Retina (tissue), 1 donor: ENCODE measurements at regions not wholly inside any gene's neighbourhood (a gene's known extent, or its start where the extent isn't known, plus 50 kb on each side); places are given as distances from the start of the nearest gene placed in this dataset.

Source experiments
- DNase-seq: peaks from one replicate; pipeline ENCODE4 v3.0.0-alpha.2; 2016

DNA sequence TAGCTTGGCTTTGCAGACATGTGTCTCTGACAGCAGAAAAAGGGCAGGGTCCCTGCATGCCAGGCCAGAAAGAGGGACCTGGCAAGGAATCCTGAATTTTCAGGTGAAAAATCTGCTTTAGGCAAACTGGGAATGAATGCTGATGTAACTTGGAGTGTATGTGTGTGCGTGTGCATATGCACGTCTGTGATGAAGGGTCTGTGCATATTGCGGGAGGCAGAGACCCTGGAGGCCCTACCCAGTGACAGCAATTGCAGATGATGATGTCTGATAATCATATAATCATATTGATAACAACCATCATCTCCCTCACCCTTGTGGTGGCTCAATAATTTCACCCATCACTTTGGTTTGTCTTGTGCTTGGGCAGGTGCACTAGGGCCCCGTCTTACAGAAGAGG, 80.7 kb upstream of the SDK2 start:
- DNase-seq, result no peak

DNA sequence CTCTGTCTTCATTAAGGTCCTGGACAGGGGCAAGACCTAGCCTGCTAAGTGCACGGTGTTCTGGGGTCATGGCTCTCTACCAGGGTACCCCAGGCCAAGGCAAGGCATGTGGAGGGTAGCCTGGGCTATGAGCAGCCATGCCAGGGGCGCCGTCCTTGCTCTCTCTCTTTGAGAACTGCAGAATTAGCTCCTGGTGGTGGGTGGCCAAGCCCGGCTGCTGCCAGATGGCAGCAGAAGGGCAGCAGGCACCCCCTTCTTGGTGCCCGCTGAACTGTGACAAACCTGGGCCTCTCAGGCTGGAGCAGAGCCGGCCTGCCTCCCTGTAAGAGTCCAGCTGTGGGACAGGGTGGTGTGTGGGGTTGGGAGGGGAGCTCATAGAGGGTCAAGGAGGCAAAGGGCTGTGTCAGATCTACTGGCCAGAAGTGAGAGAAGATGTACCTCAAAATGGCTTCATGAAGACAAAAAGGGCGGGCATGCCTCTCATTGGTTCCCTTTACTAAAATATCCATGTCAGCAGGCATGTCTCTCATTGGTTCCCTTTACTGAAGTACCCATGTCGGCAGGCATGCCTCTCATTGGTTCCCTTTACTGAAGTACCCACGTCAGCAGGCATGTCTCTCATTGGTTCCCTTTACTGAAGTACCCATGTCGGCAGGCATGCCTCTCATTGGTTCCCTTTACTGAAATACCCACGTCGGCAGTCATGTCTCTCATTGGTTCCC, 81.7 kb upstream of the SDK2 start:
- no peak for DNase-seq

DNA sequence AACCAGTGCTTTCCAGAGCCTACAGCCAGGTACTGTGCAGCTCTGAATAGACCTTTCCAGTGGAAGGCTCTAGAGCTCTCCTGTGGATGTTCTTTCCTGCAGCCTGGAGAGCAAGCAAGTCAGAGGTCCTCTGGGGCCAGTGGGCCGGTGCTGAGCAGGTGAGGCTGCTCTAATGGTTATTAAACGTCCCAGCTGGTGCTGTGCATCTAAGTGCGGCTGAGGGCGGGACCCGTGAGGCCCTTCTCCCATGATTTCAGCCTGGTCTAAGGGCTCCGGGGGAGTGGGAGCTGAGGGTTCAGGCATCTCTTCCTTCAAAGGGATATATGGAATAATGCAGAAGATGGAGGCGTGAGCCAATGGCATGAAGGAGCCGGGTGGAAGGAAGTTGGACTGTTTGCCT, 83.7 kb upstream of the SDK2 start:
- no peak for DNase-seq

DNA sequence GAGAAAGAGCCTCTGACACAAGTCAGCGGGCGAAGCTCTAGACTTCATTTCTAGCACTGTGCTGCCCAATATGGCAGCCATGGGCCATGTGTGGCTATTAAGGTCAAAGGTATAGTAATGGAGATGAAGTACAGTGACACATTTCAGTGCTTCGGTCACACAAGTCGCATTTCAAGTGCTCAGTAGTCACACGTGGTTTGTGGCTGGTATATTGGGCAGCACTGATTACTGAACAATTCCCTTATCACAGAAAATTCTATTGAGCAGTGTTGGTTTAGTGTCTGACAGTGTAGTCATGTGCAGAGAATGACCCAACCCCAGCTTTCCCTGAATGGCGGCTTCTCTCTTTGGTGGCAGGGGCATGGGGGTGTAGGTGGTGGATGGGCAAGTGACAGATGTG, 84.9 kb upstream of the SDK2 start:
- DNase-seq, result no peak

DNA sequence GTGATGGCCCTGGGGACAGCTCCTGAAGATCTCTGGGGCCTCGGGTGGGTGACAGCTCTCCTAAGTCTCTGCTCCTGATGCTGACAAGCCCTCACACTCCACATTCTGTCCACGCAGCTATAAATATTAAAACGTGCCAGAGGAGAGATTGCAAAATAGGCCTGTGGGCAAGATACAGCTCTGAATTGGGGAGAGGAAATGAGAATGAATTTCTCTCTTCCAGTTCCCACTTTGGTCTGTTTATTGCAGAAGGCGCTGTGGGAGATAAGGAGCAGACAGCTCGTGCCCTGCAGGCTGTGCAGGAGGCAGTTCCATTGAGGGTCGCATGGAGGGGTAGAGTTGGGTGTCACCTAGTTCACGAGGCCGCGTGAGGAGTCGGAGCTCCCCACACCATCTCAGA, 87.5 kb upstream of the SDK2 start:
- DNase-seq, result no peak

DNA sequence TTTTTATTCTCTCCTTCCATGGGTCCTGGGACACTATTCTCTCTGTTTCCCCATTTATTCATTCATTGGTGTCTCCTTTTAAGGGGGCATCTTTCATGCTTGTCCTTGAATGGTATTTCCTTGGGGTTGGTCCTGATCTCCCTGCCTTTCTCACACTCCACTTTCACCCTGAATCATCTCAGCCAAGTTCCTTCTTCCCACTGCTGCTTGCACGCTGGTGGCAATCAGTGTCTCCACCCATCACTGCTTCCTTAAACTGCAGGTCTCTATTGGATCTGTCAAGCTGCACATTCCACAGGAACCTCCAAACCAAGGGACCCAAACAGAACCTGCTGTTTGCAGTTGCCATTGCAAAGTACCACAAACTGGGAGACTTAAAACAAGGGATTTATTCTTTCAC, 89.3 kb upstream of the SDK2 start:
- no peak for DNase-seq

DNA sequence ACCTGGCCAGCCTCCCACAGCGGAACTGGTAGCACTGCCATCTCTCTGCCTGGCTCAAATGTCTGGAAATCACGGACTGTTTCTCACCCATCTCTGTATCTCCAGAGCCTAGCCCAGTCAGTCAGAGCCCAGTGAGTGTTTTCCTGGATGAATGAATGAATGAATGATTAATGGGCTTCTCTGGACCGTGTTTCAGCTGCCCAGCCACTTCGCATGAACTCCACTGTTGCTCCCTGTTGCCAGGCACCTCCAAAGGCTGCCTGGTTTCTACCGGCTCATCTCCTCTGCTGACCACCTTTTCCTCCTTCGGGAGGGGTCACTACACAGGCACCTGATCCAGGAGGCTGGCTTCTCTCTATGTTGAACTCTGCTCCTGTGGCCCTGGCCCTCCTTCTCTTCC, 91.0 kb upstream of the SDK2 start:
- no peak for DNase-seq

DNA sequence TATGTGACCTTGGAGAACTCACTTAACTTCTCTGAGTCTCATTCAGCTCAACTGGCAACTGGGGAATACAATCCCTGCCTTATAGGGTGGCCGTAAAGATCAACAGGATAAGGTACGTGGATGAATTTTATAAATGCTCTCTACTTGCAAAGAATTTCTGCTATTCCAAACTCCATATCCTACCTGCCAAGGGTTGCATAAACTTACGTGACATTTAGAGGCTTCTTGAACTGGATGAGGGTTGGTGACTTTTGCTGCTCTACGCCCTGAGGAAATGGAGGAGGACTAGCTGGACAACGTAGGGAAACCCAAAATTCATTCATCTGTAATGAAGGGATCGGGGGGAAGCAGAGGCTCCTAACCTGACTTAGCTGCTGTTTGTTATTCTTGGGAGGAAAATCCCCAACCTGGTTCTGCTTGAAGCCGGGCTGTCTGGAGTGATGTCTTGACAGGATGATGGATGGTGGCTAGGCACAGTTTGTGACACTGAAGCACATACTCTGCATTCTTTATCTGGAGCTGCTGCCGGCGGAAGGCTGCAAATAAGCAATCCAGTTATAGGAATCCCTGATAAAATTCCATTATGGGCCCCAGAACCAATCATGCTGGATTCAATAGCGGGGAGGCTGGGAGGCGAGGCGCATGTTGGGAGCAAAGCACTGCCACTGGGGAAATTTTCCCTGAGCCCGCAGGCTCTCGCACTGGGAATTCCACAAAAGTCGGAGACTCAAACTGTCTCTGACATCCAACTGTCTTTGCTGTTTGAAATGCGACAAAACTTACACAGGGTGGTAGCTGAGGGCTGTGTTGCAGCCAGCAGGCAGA, 94.7 kb upstream of the SDK2 start:
- no peak for DNase-seq

DNA sequence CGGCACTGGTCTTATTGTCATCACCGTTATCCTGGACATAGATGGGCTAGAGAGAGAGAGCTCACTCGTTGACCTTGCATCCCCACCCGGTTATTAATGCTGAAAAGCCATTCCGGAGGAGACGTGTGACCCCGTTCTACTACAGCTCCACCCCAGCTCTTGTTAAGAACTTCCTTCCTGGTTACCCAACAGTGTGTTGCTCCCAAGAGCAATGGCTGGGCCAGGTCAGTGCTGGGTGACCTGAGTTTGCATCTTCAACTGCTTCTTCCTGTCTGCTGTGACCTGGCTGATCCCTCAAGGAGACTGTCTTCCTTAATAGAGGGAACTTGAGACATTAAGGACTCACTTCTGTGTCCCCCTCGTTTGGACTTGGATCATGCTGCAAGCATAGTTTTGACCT, 96.1 kb upstream of the SDK2 start:
- no peak for DNase-seq

DNA sequence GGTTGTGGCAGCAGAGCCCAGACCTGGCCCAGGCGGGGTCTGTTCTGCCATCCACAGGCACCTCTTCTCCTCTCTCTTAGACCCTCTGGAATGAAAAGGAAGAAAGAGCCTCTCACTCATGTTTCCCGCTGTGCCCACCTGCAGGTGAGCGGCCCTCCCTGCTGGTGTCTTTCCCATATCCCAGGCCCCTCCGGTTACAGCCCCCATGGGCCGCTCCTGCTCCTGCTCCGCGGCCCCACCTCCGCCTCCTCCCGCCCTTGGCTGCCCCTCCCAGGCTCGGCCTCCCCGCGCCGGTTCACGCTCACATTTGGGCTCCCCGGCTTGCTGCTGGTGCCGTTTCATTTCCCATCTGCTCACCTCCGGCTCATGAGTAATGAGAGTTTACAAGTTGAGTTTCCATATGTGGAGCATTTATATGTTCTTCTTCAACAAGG, 98.7 kb upstream of the SDK2 start:
- no peak for DNase-seq

DNA sequence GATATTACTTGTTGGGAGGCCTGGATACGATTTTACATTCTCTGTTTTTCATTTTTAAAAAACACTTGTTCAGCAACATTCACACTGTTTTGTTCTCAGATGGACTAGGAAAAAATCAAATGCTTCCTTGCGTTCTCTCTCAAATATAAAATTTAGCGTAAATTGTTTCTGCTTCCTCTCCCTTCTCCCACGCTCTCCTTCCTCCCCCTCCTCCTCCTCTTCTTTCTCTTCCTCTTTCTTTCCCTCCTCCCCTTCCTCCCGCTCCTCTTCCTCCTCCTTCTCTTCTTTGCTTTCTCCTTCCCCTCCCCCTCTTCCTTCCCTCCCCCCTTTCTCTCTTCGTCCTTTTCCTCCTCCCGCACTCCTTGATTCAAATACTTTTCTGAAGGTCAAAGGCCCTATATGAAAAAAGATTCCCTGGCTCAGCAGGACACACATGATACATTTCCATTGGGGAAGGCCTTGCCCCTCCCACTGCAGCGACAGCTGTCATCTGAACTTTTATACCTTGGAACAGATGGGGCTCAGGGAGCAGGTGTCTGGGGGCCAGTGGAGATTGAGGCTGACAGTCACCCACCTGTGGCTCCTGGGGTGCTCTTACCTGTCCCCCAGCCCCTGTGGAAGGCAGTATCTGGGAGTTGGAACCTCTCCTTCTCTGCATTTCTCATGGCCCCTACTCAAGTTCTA, 99.4 kb upstream of the SDK2 start:
- no peak for DNase-seq

DNA sequence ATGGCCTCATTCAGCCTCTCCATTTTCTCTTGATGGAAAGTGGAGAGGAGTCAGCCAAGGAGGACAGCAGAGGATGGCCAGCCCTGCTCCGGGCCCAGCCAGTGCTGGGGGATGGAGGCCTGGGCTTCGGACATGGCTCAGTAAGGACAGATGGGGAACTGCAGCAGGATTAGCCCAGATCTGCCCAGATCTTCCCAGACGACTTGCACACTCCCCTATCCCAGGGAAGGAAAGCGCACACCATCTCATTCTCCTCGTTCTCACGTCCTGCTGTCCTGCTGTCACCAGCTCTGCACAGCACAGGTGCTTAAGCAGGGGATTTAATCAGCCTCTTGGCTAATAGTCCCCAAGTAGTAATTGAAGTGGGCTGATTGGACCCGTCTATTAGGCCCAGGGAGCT, 100.2 kb upstream of the SDK2 start:
- no peak for DNase-seq

DNA sequence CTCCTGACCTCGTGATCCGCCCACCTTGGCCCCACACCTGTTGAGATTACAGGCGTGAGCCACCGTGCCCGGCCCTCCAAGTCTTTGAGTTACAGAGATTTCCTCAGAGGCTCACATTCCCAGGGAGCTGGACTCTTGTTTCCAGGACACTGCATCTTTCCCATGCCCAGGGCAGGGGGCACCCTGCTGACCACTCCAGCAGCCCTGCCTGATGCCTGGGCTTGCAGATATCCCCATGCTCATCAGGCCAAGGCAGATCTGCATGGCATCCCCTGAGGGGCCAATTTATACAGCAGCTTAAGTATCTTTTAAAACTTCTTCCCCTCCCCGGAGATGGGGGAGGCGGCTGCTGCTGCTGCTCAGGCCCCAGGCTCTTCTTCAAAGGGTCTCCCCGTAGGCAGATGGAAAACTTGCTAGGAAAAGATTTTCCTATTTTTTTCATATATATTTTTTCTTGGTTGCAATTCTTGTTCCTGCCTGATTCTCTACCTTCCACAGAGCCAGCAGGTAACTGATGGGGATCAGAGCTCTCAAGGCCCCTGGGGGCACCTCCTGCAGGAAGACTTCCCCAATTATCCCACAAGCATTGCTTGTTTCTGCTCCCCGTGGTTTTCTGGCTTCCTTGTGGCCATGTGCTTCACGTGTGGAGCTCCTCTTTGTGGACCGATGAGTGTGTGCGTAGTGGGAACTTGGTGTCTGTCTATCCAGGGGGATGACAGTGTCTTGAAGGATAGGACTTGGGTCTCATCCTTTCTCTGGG, 102.2 kb upstream of the SDK2 start:
- DNase-seq, result no peak

DNA sequence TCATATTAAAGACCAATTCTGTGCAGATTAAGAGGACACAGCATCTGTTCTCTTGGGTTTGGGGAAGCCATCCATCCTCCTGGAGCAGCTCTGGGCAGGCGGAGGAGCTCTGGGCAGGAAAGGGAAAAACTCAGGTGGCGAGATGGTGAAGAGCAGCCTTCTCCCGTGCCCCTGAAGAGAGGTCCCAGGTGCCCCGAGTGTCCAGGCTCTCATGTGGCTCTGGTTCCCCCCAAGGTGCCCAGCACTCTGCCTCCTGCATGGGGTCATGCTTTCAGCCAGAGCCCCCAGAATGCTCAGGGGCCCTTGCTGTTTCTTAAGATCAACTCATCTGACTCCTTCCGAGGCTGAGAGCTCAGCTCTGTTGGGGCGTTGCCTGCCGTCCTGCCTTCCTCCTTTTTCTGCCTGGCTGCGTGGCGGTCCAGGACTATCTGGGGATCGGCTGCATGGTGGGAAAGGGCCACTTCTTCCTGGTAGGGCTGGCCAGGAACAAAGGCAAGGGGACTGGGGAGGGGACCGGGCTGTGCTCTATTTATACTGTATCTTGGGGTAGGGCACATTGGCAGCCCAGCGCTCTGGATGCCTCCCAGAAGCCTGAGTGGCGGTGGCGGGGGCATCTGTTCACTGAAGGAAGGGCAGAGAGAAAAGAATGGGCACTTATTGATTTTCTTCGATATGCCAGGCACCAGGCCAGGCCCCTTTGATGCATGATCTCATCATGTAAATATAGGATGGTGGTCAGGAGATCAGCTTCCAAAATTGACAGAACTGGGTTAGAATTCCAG, 103.2 kb upstream of the SDK2 start:
- DNase-seq, result no peak

DNA sequence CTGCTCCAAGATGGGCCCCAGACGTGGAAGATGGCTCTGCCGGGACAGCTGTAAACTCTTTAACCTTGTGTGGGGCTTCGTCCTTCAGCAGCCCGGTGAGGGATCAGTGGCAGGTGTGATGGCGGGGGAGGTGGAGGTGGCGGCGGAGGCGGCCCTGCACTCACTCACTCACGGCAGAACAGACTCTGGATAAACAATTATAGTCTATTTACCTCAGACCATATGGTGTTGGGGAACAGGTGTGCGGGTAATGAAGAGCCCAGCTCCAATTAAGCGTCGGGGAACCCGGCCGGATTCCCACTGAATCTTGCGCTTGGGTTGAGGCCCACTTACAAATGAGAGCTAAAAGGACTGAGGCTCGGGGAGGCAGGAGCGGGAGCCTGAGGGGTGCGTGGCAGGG, 104.3 kb upstream of the SDK2 start:
- no peak for DNase-seq

DNA sequence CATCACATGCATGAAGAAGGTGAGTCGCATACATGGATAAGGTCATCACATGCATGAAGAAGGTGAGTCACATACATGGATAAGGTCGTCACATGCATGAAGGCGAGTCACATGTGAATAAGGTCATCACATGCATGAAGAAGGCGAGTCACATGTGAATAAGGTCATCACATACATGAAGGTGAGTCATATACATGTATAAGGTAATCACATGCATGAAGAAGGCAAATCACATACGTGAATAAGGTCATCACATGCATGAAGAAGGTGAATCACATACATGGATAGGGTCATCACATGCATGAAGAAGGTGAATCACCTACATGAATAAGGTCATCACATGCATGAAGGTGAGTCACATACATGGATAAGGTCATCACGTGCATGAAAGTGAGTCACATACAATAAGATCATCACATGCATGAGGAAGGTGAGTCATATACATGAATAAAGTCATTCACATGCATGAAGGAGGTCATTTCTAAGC, 105.1 kb upstream of the SDK2 start:
- no peak for DNase-seq

DNA sequence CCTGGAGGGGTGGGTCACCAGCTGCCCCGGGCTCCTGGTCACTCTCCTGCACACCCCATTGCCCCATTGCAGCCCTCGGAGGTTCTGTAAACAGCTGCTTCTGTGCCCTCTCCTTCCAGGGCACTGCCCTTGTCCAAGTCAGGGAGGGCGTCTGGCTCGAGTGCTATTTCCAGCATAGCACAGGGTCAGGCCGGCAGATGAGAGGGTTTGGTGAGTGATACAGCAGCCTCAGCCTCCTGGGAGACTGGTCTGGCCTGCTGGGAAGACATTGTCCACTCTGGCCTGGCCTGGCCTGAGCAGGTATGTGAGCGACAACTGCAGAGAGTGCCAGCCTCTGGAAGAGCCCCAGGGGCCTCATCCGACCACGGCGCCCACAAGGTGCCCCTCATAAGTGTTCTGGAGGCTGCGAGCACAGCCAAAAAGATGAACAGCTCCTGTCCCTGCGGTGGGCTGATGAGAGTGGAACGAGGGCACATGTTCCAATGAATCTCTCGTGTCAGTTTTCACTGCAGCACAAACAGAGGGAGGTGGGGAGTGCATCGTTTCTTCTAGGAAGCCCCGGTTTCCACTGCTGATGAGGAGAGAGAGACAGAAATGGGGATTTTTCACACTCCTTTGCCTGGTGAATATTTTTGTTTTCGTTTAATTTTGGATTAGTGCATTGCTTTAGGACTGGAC, 105.8 kb upstream of the SDK2 start:
- no peak for DNase-seq

DNA sequence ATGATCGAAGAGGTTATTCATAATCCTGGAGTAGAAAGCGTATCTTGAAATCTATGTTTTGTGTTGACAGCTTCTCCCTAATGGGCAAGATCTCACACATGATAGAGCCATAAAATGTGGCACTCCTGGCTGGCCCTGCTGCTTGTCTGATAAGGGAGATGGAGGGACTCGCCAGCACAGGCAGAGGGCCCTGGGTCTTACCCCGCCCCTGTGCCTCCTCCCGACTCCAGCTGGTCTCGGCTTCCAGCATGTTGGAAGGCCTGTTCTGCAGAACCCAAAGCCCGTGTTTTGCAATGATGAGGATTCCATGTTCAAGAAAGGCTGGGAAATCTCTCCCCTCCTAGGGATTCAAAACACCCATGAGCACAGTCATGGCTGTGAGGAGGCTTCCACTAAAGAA, 106.7 kb upstream of the SDK2 start:
- no peak for DNase-seq

DNA sequence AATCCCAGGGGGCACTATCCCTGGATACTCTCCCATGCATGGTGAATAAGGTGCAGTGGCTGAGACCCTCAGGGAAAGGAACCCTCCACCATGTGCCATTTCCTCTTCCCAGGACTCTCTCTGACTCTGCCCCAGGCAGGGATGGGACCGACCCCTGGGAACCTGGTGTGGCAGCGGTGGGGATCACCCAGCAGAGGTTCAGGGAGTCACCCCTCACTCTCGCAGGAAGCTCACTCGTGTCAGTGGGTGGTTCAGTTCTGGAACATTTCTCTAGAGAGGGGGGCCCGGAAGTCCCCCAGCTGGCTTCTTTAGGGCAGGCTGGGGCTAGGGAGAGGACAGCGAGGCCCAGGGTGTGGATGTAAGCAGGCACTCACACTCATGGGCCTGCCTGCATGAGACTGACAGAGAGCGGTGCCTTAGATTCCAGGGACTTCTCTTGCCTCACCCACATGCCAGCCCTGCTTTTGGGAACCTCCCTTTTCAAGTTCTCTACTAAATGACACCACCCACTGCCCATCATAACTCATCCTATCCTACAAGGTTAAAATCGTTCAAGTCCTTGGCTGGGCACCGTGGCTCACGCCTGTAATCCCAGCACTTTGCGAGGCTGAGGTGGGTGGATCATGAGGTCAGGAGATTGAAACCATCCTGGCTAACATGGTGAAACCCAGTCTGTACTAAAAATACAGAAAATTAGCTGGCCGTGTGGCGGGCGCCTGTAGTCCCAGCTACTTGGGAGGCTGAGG, 109.7 kb upstream of the SDK2 start:
- DNase-seq, result no peak

DNA sequence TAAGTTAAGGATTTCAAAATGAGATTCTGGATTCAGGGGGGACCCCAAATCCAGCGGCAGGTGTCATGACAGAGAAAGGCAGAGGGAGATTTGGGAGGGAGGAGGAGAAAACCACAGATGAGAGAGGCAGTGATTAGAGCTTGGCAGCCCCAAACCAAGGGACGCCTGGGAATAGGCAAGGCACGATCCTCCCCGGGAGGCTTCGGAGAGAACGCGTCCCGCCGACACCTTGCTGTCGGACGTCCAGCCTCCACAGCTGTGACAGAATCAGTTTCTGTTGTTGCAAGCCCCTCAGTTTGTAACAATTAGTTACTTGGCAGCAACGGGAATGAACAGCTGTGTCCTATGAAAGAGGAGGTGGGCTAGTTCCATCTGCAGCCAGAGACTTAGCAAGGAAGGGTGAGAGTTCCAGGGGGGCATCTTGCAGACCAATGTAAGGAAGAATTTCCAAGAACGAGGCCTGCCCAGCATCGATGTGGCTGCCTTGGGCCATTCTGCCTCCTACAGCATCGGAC, 110.7 kb upstream of the SDK2 start:
- no peak for DNase-seq

DNA sequence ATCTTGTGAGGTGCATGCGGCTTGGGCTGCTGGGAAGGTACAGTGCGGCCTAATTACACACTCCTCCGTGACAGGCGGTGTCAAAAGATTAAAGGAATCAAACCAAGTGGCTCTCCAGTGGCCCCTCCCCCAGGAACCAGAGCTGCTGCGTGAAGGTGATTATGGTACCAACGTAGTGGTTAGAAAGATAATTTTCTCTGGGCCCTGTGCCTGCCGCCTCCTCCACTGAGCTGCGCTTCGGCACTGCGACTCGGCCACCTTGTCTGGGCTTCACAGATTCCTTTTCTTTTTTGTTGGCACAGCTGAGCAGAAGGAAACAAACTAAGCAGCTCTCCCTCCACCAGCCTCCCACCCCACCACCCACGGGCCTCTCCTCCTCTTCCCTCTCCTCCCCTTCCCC, 113.2 kb upstream of the SDK2 start:
- DNase-seq, result no peak
